ENCODE measurements at regions not wholly inside any gene's neighbourhood (a gene's known extent, or its start where the extent isn't known, plus 50 kb on each side); places are given as distances from the start of the nearest gene placed in this dataset.

DNA sequence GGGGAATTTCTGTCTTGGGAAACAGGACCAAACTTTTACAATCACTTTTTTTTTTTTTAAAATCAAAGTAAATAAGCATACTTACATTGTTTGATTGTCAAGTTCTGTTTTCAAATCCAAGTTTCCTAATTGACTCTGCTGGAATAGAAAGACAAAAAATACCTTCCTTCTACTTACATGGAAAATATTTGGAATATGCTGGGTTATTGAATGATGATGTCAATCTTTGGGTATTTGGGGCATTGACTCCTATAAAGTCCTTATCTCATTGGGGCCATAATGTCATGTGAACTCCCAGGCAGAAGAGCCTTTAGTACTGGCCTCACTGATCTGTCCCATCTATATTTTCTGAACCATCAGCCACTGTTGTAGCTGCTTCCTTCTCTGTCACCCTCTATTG, 122.6 kb upstream of the NOX3 start:
- no peaks in the 10 kb centered on the region for H3K4me1 ChIP-seq (ENCODE audit: control insufficient read depth in 2 of 2, insufficient read depth in 2 of 2, low read length in 2 of 2)
- H3K36me3 ChIP-seq (ENCODE audit: control insufficient read depth in 2 of 3, insufficient read depth in 3 of 3, low read length in 3 of 3), result no peaks in the 10 kb centered on the region
- Mint-ChIP-seq H3K36me3 (no peaks in the 10 kb centered on the region), H3K9me3 (peaks cover 0 to 5% (median 0%) of the 10 kb centered on the region in 11 donors), H3K4me3 (no peak overlapping the region), H3K27ac (no peak overlapping the region), H3K27me3 (peaks cover 0 to 29% (median 27%) of the 10 kb centered on the region in 5 donors), H3K4me1 (peaks cover 0 to 1% (median 0%) of the 10 kb centered on the region in 7 donors)
- H3K9me3 ChIP-seq (ENCODE audit: control insufficient read depth in 2 of 3, low read length in 3 of 3), result no peaks in the 10 kb centered on the region
- H3K4me3 ChIP-seq (ENCODE audit: low read length), result no peak overlapping the region
- ChIA-PET POLR2A (no interaction called here), CTCF (no interaction called here)
- H3K27me3 ChIP-seq (ENCODE audit: control insufficient read depth in 2 of 2, insufficient read depth in 2 of 2, low read length in 2 of 2), result no peaks in the 10 kb centered on the region
- intact Hi-C loops (cut with micrococcal nuclease), result no loop called here
- no peak for ATAC-seq
- DNase-seq, result no peak
- no peak overlapping the region for H3K27ac ChIP-seq (ENCODE audit: low read depth, low read length)

DNA sequence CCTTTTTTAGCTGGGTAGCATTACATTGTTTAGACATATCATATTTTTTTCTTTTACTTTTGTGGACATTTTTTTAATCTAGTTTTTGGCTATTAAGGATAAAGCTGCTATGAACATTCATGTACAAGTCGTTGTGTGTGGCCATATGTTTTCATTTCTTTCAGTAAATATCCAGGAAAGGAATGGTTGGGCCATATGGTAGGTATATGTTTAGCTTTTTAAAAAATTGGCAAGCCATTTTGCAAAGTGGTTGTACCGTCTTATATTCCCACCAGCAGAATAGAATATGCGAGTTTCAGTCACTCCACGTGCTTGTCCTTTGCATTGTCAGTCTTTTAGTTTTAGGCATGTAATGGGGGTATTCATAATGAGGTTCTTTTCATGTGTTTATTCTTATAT, 106.3 kb upstream of the NOX3 start:
- CTCF ChIA-PET, result no interaction called here
- H3K4me1 ChIP-seq (ENCODE audit: control insufficient read depth in 2 of 2, insufficient read depth in 2 of 2, low read length in 2 of 2), result no peaks in the 10 kb centered on the region
- Mint-ChIP-seq H3K27ac (no peak overlapping the region), H3K4me3 (no peak overlapping the region), H3K9me3 (peaks cover 0 to 7% (median 2%) of the 10 kb centered on the region in 11 donors), H3K4me1 (peaks cover 0 to 2% (median 0%) of the 10 kb centered on the region in 7 donors), H3K36me3 (no peaks in the 10 kb centered on the region), H3K27me3 (peaks cover 0 to 20% (median 8%) of the 10 kb centered on the region in 5 donors)
- H3K27me3 ChIP-seq (ENCODE audit: control insufficient read depth in 2 of 2, insufficient read depth in 2 of 2, low read length in 2 of 2), result no peaks in the 10 kb centered on the region
- intact Hi-C loops (cut with micrococcal nuclease), result no loop called here
- no peak overlapping the region for H3K4me3 ChIP-seq (ENCODE audit: low read length)
- H3K36me3 ChIP-seq (ENCODE audit: control insufficient read depth in 2 of 3, insufficient read depth in 3 of 3, low read length in 3 of 3), result no peaks in the 10 kb centered on the region
- no peak for ATAC-seq
- H3K27ac ChIP-seq (ENCODE audit: low read depth, low read length), result no peak overlapping the region
- DNase-seq, result no peak
- no peaks in the 10 kb centered on the region for H3K9me3 ChIP-seq (ENCODE audit: control insufficient read depth in 2 of 3, low read length in 3 of 3)
- POLR2A ChIA-PET, result no interaction called here

- no peaks in the 10 kb centered on the region for H3K36me3 ChIP-seq (ENCODE audit: control insufficient read depth in 2 of 3, insufficient read depth in 3 of 3, low read length in 3 of 3)
- peaks cover 0 to 2% (median 0%) of the 10 kb centered on the region in 7 donors for H3K4me1 Mint-ChIP-seq
- H3K9me3 ChIP-seq (ENCODE audit: control insufficient read depth in 2 of 3, low read length in 3 of 3), result no peaks in the 10 kb centered on the region
- ATAC-seq (no peak), DNase-seq (no peak)
- peaks cover 0 to 7% (median 2%) of the 10 kb centered on the region in 11 donors for H3K9me3 Mint-ChIP-seq
- POLR2A ChIA-PET, result interaction anchor here (0.6 kb wide), 1 partner anchor 1177 kb away, joined by 3 read pairs; no protein-coding TSS in a partner anchor
- peaks cover 0 to 26% (median 8%) of the 10 kb centered on the region in 5 donors for H3K27me3 Mint-ChIP-seq
- H3K27ac Mint-ChIP-seq, result no peak overlapping the region
- CTCF ChIA-PET, result interaction anchor here (0.7 kb wide), 1 partner anchor 15 kb away, joined by 3 read pairs; no protein-coding TSS in a partner anchor
- H3K27ac ChIP-seq (ENCODE audit: low read depth, low read length), result no peak overlapping the region
- H3K4me3 ChIP-seq (ENCODE audit: low read length), result no peak overlapping the region
- no peaks in the 10 kb centered on the region for H3K27me3 ChIP-seq (ENCODE audit: control insufficient read depth in 2 of 2, insufficient read depth in 2 of 2, low read length in 2 of 2)
- no peaks in the 10 kb centered on the region for H3K36me3 Mint-ChIP-seq
- intact Hi-C loops (cut with micrococcal nuclease), result no loop called here
- H3K4me3 Mint-ChIP-seq, result no peak overlapping the region
- H3K4me1 ChIP-seq (ENCODE audit: control insufficient read depth in 2 of 2, insufficient read depth in 2 of 2, low read length in 2 of 2), result no peaks in the 10 kb centered on the region
These were observed 105.8 kb upstream of the NOX3 start for GRCh38 chr6:155561257-155561965.

GRCh38 chr6:155549928-155550327, 94.3 kb upstream of the NOX3 start:
- Histone ChIP-seq H3K27me3 (ENCODE audit: control insufficient read depth in 2 of 2, insufficient read depth in 2 of 2, low read length in 2 of 2) (no peaks in the 10 kb centered on the region), H3K4me1 (ENCODE audit: control insufficient read depth in 2 of 2, insufficient read depth in 2 of 2, low read length in 2 of 2) (no peaks in the 10 kb centered on the region), H3K9me3 (ENCODE audit: control insufficient read depth in 2 of 3, low read length in 3 of 3) (no peaks in the 10 kb centered on the region), H3K4me3 (ENCODE audit: low read length) (no peak overlapping the region), H3K36me3 (ENCODE audit: control insufficient read depth in 2 of 3, insufficient read depth in 3 of 3, low read length in 3 of 3) (no peaks in the 10 kb centered on the region), H3K27ac (ENCODE audit: low read depth, low read length) (no peak overlapping the region)
- Mint-ChIP-seq H3K9me3 (no peaks in the 10 kb centered on the region), H3K27me3 (peaks cover 0 to 2% (median 0%) of the 10 kb centered on the region in 5 donors), H3K4me3 (no peak overlapping the region), H3K36me3 (no peaks in the 10 kb centered on the region), H3K27ac (no peak overlapping the region), H3K4me1 (no peaks in the 10 kb centered on the region)
- intact Hi-C loops (cut with micrococcal nuclease), result no loop called here
- ATAC-seq (no peak), DNase-seq (no peak)
- ChIA-PET CTCF (no interaction called here), POLR2A (no interaction called here)

DNA sequence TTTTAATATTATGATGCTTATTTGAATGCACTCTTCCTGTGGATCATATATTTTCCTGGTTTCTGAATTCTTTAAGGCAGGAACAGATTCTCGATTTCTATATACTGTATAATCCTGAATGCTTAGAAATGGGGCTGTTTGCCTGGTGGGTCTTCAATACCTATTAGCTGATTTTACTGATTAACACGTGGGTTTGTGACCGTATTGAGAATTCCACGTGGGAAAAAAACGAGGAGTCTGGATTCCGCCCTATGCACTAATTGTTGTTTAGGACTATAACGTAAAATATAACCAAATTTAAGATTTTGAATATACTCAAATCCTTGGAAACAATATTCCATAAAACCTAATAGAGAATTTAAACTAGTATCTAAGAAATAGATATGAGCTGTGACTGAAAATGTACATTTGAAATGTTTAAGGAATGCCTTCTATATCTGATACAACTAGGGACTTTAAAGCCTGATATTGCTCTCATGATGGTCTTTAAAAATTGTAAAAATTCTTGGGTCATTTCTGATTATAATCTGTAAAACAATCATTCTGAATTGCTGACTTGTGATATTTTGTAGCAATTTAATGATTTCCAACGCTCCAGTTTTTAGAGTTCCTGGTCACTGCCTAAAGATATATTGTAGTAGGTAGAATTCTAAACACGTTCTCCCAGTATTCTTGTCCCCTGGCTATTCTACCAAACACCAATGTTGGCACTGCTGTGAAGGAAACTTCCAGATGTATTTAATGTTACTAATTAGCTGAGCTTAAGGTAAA, 93.6 kb upstream of the NOX3 start:
- Mint-ChIP-seq H3K9me3 (no peaks in the 10 kb centered on the region), H3K27me3 (peaks cover 0 to 2% (median 0%) of the 10 kb centered on the region in 5 donors), H3K4me3 (no peak overlapping the region), H3K36me3 (no peaks in the 10 kb centered on the region), H3K27ac (no peak overlapping the region), H3K4me1 (no peaks in the 10 kb centered on the region)
- ATAC-seq (no peak), DNase-seq (no peak)
- CTCF ChIA-PET, result no interaction called here
- no peaks in the 10 kb centered on the region for H3K36me3 ChIP-seq (ENCODE audit: control insufficient read depth in 2 of 3, insufficient read depth in 3 of 3, low read length in 3 of 3)
- H3K9me3 ChIP-seq (ENCODE audit: control insufficient read depth in 2 of 3, low read length in 3 of 3), result no peaks in the 10 kb centered on the region
- H3K27ac ChIP-seq (ENCODE audit: low read depth, low read length), result no peak overlapping the region
- H3K27me3 ChIP-seq (ENCODE audit: control insufficient read depth in 2 of 2, insufficient read depth in 2 of 2, low read length in 2 of 2), result no peaks in the 10 kb centered on the region
- intact Hi-C loops (cut with micrococcal nuclease), result no loop called here
- H3K4me1 ChIP-seq (ENCODE audit: control insufficient read depth in 2 of 2, insufficient read depth in 2 of 2, low read length in 2 of 2), result no peaks in the 10 kb centered on the region
- no peak overlapping the region for H3K4me3 ChIP-seq (ENCODE audit: low read length)
- POLR2A ChIA-PET, result no interaction called here

DNA sequence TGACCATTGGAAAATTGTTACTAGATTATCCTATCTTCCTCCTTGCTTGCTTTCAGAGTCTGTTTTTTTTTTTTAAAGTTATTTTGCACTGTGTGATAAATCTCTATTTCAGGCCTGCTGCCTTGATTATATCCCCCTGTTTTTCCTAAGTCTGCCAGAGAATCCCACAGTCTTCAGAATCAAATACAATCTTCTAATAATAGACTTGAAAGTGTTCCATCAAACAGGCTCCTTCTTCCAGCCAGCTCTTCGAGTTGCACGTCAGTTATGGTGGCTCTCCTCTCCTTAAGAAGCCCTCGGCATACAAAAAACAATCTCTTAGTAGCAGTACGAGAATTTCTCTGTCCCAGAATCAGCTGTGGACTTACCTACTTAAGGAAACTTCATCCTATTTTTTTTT, 92.9 kb upstream of the NOX3 start:
- Mint-ChIP-seq H3K4me1 (peaks cover 0 to 4% (median 3%) of the 10 kb centered on the region in 7 donors), H3K36me3 (no peaks in the 10 kb centered on the region), H3K27ac (no peak overlapping the region), H3K4me3 (no peak overlapping the region), H3K9me3 (no peaks in the 10 kb centered on the region), H3K27me3 (peaks cover 0 to 2% (median 0%) of the 10 kb centered on the region in 5 donors)
- Histone ChIP-seq H3K27me3 (ENCODE audit: control insufficient read depth in 2 of 2, insufficient read depth in 2 of 2, low read length in 2 of 2) (no peaks in the 10 kb centered on the region), H3K27ac (ENCODE audit: low read depth, low read length) (no peak overlapping the region), H3K4me1 (ENCODE audit: control insufficient read depth in 2 of 2, insufficient read depth in 2 of 2, low read length in 2 of 2) (no peaks in the 10 kb centered on the region), H3K9me3 (ENCODE audit: control insufficient read depth in 2 of 3, low read length in 3 of 3) (no peaks in the 10 kb centered on the region), H3K36me3 (ENCODE audit: control insufficient read depth in 2 of 3, insufficient read depth in 3 of 3, low read length in 3 of 3) (no peaks in the 10 kb centered on the region), H3K4me3 (ENCODE audit: low read length) (no peak overlapping the region)
- no peak for DNase-seq
- intact Hi-C loops (cut with micrococcal nuclease), result no loop called here
- ChIA-PET POLR2A (interaction anchor here (0.5 kb wide), 1 partner anchor 249 kb away, joined by 3 read pairs; no protein-coding TSS in a partner anchor), CTCF (no interaction called here)
- no peak for ATAC-seq

Data from naive thymus-derived CD4-positive, alpha-beta T cell (primary cell).